ENCODE measurements at regions not wholly inside any gene's neighbourhood (a gene's known extent, or its start where the extent isn't known, plus 50 kb on each side); places are given as distances from the start of the nearest gene placed in this dataset.

DNA sequence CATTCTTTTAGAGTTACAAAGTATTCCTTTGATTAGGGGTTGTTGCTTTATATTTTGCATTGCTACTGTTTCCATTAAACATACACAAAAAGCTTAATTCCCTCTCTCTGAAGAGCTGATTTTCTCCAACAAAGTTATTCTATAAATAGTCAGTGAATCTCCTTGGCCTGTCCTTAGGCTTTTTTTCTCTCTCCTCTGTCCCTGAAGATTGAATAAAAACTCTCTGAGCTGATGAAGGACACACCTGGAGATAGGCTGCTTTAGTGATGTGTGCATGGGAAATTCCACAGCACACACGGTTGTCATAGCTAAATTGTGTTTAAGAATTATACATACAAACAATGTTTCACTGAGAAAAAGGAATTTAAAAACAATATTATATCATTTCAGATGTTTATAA lies 90.5 kb upstream of the TMEM106B start:
- H3K36me3 Mint-ChIP-seq (ENCODE audit: low read depth): no peaks in the 10 kb centered on the region
- DNase-seq (no peak), ATAC-seq (ENCODE audit: low read depth) (no peak)
- no peaks in the 10 kb centered on the region for H3K4me1 Mint-ChIP-seq
- ChIA-PET CTCF (no interaction called here), POLR2A (no interaction called here)
- H3K27ac Mint-ChIP-seq: no peak overlapping the region
- intact Hi-C loops (cut with micrococcal nuclease): no loop called here
- no peak overlapping the region for H3K4me3 Mint-ChIP-seq
- peaks cover under 1% of the 10 kb centered on the region for H3K27me3 Mint-ChIP-seq
- no peak for TF ChIP-seq CTCF (IDR thresholded peaks at IDR 0.05)
- no peaks in the 10 kb centered on the region for H3K9me3 Mint-ChIP-seq

GRCh38 chr7:12123172-12123571 lies 87.9 kb upstream of the TMEM106B start:
- Mint-ChIP-seq H3K27ac (no peak overlapping the region), H3K27me3 (no peaks in the 10 kb centered on the region), H3K36me3 (ENCODE audit: low read depth) (no peaks in the 10 kb centered on the region), H3K4me3 (no peak overlapping the region), H3K4me1 (no peaks in the 10 kb centered on the region), H3K9me3 (no peaks in the 10 kb centered on the region)
- POLR2A ChIA-PET: no interaction called here
- CTCF ChIA-PET: no interaction called here
- ATAC-seq (ENCODE audit: low read depth): no peak
- no peak for TF ChIP-seq CTCF (IDR thresholded peaks at IDR 0.05)
- no peak for DNase-seq
- intact Hi-C loops (cut with micrococcal nuclease): no loop called here

DNA sequence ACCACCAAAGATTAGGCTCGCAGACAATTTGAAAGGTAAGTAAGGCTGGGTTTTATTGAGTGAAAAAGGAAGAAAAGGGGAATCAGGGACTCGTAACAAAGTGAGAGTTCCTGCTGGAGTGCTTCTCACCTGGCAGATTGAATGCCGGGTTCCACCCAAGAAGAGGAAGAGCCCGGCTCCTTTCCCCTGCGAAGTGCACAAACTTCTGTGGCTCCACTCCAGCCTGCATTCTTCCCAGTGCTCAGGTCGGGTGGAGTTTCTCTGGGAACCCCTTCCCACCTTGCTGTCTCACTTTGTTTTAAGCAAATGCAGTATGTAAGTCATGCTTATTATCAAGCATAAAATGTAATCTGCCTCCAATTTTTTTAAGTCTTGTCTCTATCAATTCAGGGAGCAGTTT lies 87.1 kb upstream of the TMEM106B start:
- no peak for TF ChIP-seq CTCF (IDR thresholded peaks at IDR 0.05)
- no peak for ATAC-seq (ENCODE audit: low read depth)
- DNase-seq: no peak
- ChIA-PET POLR2A (no interaction called here), CTCF (no interaction called here)
- H3K4me1 Mint-ChIP-seq: no peaks in the 10 kb centered on the region
- no peaks in the 10 kb centered on the region for H3K36me3 Mint-ChIP-seq (ENCODE audit: low read depth)
- intact Hi-C loops (cut with micrococcal nuclease): no loop called here
- H3K27me3 Mint-ChIP-seq: no peaks in the 10 kb centered on the region
- H3K4me3 Mint-ChIP-seq: no peak overlapping the region
- no peak overlapping the region for H3K27ac Mint-ChIP-seq
- H3K9me3 Mint-ChIP-seq: no peaks in the 10 kb centered on the region

GRCh38 chr7:12127455-12127854 lies 83.6 kb upstream of the TMEM106B start:
- no peaks in the 10 kb centered on the region for H3K4me1 Mint-ChIP-seq
- no peak overlapping the region for H3K27ac Mint-ChIP-seq
- TF ChIP-seq CTCF (IDR thresholded peaks at IDR 0.05): no peak
- no peaks in the 10 kb centered on the region for H3K9me3 Mint-ChIP-seq
- CTCF ChIA-PET: no interaction called here
- intact Hi-C loops (cut with micrococcal nuclease): no loop called here
- no peaks in the 10 kb centered on the region for H3K36me3 Mint-ChIP-seq (ENCODE audit: low read depth)
- DNase-seq (no peak), ATAC-seq (ENCODE audit: low read depth) (no peak)
- no peaks in the 10 kb centered on the region for H3K27me3 Mint-ChIP-seq
- no peak overlapping the region for H3K4me3 Mint-ChIP-seq
- POLR2A ChIA-PET: no interaction called here

DNA sequence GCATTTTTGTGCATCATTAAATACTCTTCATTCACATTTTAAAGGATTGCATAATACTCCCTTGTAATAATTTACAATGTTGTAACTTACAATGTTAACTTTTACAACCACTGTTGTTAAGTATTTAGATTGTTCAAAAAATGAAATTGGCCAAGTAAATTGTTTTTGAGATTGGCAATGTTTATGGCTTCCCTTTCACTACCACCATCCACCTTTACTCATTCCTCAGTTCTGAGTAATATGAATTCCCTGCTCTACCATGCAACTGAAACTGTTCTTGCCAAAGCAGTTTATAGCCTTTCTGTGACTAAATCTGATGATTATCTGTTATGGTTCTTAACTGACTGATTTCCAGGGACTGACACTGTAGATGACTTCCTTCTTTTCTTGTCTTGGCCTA lies 80.5 kb upstream of the TMEM106B start:
- POLR2A ChIA-PET: no interaction called here
- H3K9me3 Mint-ChIP-seq: no peaks in the 10 kb centered on the region
- no peak overlapping the region for H3K4me3 Mint-ChIP-seq
- CTCF ChIA-PET: no interaction called here
- no peaks in the 10 kb centered on the region for H3K36me3 Mint-ChIP-seq (ENCODE audit: low read depth)
- peaks cover 3% of the 10 kb centered on the region for H3K27me3 Mint-ChIP-seq
- intact Hi-C loops (cut with micrococcal nuclease): no loop called here
- DNase-seq (no peak), ATAC-seq (ENCODE audit: low read depth) (no peak)
- no peak for TF ChIP-seq CTCF (IDR thresholded peaks at IDR 0.05)
- no peaks in the 10 kb centered on the region for H3K4me1 Mint-ChIP-seq
- H3K27ac Mint-ChIP-seq: no peak overlapping the region

All from activated B cell treated with CpG ODN at 0.5 μM for 24 hours (primary cell).